Stimulated activated CD4-positive, alpha-beta T cell treated with anti-CD3 and anti-CD28 coated beads, Interleukin-1b, Interleukin-23, amount 100 ng/mL, for 1 hour (primary cell): ENCODE measurements at regions not wholly inside any gene's neighbourhood (a gene's known extent, or its start where the extent isn't known, plus 50 kb on each side); places are given as distances from the start of the nearest gene placed in this dataset.

Experiments
- DNase-seq, 2 donors: peaks; one replicate each; pipeline ENCODE4 v3.0.0-alpha.2; 2020; ENCODE audit warnings: low read depth in 2 of 2

DNA sequence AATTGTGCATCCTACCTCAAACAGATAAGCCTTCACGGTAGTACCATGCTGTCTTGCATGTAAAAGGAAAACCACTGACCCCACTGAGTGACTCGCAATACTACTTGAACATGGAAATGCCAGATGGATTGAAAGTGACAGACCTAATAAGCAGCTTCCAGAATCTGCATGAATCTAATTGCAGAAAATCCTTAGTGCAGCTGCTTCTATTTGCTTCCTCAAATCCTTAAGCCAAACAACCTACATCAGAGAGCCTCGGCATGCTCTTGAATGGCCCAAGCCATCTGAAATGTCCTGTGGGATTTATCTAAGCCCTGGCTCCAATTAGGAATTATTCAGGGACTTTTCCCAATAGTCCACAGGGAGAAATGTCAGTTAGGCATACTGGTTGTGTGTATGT, 509.5 kb upstream of the CELF2 start:
- DNase-seq: no peak

DNA sequence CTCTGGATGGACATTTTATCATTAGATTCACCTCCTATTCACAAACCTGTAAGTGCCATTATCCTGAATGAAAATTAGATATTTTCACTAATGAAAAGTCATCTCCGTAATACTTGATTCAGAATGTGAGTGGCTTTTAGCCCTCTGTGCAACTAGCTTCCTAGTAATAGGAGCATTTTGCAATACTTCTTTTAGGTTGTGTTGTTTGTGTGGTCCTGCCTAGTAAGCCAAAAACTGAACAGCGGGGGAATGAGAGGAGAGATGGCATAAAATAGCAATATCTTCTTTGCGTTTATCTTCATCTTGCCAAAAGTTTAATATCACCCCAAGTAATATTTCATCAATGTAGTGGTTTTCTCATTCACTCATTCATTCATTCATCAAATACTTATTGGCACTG, 507.5 kb upstream of the CELF2 start:
- no peak for DNase-seq

DNA sequence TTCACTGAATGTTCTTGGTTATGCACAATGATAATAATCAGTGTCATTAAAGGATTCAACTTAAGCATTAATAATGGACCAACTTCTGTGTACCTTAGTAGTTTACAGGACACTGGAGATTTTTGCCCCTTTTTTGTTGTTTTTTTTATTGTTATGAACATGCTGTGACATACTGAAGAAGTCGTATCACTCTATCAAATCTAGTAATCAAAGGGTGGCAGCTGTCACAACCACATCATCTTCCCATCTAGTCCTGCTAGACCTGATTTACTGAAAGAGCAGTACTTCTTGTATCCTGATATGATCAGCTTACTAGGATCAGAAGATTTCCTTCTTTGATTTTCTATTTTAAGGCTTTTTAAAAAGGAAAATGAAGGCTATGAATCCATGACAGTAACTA, 504.6 kb upstream of the CELF2 start:
- DNase-seq: no peak

DNA sequence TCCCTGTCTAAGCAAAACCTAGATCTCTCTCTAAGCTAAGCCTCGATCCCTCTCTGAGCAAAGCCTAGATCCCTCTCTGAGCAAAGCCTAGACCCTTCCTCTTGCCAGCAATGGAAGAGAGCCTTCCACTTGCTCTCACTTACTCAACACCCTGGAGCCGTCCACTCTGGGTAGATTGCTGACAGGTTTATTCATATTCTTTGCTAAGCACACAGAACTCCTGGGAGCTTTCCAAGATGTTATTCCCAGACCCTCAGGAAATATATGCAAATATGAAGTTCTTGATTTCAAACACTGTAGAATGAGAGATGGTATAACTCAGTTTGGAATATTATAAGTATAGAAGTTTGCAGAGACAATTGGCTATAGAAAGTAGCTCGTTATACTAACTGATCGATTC, 503.8 kb upstream of the CELF2 start:
- DNase-seq: no peak

DNA sequence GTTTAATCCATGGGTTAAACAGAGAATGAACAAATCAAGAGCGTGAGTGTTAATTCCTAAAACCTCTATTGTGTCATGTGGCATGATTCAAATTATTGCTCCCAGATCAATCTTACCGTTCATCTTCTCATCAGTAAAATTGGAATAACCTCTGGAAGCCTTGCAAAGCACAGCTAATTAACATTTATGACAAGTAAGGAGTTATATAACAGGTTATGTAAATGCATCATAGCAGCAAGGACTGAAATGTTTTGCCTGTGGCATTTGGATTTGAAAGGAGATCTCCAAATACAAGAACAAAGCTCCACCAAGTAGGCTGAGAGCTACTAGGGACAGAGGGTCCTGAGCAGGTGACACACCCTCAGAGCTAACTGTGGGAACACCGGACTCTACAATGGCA, 502.9 kb upstream of the CELF2 start:
- DNase-seq: no peak

DNA sequence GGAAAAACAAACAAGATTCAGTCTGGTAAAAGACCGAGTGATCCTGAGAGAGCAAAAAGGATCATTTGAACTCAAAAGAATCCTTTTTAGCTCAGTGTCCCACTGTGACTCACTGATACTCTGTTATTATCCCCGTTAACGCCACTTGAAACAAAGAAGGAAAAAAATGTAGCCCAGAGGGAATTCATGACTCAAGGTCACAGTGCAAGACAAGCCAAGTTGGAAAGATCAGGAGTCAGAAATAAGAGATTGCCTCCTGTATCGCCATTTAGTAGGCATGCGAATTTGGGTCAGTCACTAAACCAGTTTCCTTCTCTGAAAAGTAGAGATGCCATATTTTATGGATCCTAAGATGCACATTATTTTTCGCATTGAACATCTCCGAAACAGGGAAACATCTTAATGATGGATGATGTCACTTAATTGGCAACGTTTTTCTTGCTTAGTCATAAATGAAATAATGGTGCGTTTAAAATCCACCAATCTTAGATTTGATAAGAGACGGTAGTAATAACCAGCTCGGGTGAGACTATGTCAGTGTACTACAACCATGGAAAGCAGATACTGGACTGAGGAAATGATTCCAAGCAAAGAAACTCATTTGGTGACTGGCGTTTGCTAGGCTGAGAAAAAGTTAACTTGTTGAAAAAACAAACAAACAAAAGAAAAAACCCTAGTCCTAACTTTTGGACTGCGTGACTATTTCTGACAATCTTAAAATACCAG, 502.0 kb upstream of the CELF2 start:
- no peak for DNase-seq

DNA sequence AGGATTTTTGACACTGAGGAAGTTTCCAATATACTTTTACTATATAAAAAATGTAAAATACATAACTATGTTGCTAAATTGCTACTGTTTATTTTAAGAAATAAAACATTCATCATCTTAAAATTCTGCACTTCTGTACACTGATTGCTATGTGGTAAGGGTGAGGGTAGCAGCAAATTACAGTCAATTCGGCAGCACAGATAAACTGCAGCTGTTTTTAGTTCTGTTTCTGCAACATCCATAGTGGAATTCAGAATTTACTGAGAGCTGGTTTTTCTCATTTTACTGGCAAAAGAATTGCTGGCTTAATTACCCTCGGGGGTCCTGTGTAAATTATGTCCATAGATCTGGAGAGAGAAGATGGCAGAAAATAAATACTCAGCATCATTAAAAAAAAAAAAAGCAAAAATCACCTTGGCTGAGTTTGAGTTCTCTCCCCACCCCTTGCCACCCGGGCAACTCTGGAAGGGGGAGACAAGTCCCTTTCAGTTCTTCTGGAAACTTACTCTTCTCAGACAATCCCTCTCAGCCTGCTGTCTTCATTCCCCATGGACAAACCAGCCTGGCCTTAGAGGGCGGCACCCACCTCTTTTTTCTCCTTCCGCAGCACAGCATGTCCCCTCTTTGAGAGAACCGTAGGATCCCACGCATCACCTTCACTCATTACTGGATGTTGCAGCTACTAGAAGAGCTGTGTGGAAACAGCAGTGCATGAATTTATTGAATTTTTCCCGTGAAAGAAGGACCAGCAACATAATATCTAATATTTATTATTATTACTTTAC, 501.1 kb upstream of the CELF2 start:
- DNase-seq: no peak

DNA sequence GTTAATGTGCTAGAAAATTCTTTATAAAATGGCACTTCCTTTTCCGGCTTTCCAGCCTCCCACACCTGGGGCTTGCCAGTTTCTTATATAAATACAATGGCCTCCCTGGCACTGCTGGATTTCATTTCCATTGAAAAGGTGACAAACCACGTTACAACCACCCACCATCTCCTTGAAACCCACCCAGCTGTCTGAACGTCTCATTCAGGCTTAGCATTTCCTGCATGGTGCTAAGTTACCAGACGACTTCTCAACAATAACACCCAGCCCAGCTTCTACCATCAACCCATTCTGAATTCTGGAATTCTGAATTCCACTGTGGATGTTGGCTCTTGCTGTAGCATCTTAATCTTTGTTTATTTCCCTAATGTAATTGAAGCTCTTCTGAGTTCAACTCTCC, 499.8 kb upstream of the CELF2 start:
- no peak for DNase-seq

DNA sequence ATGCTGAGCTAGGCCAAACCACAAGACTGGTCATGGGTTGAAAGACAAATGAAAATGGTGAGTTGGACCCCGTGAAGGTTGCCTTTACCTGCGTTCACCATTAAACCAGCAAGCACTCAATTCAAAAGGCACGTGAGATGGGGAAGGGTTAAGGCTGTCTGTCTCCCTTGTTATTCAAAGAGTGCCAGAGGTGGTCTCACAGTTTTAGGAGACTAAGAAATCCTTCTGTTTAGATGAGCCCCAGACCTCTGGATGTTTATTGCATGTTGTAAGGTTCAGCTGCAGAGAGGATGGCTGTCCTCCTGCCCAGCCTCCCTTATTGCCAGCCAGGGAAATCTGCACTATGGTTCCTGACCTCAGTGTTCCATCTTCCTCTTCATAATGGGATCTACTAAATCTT, 498.0 kb upstream of the CELF2 start:
- no peak for DNase-seq

DNA sequence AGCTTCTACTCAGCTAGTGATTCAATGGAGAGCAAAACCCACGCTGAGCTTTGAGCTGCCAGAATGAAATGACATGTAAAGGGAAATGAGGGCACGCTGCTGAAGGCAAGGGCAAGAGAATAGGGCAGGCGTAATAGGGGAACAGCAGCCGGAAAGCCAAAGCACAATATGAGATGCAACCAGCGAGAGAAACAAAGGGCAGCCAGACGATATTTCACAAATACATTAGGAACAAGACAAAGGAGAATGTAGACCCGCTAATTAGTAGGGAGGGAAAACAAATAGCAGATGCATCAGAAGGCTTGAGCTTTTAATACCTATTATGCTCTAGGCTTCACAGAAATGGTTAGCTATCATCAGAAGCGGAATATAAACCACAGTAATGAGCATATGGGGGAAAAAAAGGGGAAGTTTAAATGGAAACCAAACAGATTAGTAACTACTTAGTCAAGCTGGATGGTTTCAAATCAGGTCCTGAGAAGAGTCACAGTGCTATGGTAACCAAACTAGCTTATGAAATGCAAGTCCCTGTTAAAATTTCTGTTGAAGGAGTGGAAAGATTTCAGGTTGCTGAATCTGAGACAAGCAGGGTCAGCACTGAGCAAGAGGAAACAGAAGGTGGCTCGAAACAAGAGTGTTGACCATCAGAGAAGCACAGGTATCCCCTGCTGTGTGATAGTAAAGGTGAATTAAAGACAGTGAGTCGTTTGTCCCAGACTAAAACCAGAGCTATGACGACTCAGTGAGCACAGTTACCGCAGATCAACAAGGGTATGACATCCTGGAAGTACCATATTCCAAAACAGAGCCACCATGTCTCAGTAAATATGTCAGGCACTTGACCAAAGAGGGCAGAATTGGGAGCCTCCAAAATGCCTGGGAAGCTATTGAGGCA, 496.9 kb upstream of the CELF2 start:
- DNase-seq: no peak

DNA sequence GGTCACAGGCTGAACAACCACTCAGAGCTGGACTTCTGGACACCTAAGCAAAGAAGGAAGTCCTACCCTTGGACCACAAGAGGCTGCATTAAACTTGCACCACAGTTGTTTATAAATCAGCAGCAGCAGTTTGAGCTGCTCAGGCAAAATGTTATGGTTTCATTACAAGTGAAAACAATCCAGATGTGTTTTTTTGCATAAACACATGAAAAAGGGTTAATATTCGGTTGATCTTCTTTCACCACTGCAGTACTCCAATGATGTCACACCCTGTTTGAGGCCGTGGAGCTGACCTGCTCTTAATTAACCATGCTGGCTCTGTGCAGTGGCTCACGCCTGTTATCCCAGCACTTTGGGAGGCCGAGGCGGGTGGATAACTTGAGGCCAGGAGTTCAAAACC, 490.8 kb upstream of the CELF2 start:
- DNase-seq: no peak

DNA sequence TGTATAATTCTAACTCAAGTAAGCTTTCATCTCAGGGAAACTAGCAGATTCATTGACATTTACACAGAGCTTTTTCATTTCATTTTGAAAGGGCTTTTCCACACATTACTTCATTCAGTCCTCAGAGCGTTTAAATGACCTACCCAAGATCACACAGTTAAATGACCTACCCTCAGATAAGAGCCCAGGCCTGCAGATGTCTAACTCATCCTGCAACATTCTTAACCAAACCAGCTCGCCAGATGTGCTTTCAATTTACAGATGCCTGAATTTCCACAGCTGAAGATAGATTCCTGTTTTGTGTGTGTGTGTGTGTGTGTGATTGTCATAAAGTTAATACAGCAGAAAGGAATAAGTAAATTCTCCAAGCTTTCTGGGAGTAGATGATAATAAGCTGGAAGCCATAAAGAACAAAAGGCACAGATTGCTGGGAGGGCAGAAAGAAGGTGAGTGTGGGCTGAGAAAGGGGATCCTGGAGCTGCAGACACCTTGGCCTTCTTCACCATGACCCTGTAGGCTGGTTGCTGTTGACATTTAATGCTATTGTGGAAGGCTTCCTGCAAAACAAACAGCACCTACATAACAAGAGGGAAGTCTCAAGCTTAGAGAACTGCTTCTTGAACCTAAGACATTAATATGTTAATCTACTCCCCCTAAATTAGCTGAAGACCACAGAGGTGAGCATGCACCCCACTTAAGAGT, 489.7 kb upstream of the CELF2 start:
- no peak for DNase-seq

DNA sequence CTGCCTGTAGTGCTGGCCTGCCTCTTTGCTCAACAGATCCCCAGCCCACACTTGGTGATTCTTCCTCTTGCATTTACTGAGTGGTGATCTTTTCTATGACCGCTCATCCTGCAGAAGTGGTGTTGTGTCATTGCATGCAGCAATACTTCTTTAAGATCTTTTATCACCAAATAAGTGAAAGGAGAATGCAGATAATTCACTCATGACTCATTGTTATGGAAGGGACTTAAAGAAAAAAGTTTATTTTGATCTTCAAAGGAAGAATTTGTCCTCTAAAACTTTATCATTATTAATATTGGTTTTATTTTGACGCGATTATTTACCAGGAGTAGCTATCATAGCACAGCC, 489.1 kb upstream of the CELF2 start:
- DNase-seq: no peak

DNA sequence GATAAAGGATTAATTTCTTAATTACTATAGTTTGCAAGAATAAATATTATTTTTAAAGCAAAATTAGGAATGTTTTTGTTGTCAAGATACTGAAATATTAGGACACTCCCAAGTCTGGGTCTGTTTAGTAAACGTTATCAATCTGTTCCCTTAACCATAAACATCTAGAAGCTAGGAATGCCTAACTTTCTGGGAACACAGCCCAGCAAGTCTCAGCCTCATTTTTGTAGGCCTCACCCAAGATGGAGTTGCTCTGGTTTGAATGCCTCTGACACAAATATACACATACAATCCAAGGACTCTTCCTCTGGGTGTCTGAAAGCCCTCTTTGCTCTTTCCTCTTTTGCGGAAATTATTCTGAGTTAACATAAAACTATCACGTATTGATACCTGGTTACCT, 487.4 kb upstream of the CELF2 start:
- no peak for DNase-seq

DNA sequence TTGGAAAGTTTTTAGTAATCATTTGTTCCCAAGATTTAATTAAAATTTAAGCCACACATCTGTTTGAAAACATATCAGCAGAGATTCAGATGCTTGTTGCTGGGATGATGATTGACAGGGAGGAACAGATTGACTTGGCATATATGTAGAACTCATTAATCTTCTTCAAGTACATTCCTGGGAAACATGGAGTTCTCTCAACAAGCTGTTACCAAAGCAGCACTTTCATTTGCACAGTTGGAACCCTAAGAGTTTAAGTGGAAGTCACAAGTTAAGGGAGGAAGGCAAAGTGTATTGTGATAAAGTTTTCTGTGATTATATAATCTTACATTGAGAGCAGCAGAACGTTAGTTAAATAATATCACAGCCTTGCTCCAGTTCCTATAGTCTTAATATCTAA, 485.4 kb upstream of the CELF2 start:
- DNase-seq: no peak

DNA sequence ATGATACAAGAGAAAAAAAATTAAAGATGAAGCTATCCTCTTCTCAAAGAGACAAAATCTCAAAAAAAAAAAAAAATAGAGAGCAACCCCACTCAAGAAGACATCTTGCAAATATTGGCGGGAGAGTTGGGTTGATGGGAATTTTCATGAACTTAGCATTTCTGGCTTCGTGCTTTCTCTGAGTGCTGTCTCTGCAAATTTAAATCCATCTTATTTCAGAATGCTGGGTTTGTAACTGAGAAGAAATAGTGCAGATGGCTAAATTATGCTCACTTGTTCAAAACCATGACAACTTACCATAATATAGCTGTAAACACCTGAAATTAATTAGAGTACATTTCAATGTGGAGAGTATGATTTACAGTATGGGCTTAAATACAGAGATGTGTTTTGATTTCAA, 484.8 kb upstream of the CELF2 start:
- DNase-seq: no peak

DNA sequence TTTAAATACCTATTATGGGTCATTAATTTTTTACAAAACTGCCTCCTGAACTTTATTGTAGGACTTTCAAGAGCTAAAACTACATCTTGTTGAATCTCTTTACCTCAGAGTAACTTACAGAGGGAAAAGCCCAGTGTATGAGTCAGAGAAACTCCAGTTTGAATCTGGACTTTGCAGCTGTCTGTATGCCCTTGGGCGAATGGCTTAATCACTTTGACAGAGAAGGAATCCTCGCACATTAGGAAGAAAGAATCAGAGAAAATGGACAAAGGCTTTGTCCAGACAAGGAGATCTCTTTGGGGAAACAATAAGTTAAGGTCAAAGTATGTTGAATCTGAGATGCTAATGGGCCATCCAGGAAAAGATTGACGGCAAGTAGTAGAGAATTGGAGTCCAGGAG, 484.2 kb upstream of the CELF2 start:
- no peak for DNase-seq

DNA sequence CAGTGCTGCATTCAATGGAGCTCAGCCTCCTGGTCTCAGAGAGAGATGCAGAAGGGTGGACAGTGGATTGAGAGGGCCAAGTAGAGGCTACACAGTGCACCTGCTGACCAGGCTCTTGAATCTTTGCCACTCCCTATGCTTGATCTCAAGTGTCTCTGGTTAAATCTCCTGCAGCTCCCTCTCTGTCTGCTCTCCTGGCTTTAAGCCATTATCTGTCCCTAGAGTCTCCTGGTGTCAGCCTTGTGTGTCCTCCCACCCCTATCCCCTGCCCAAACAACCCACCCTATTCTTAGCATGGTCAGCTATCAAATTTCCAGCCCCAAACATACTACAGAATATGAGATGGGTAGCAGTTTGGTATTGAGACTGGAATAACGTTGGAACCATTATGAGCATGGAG, 479.3 kb upstream of the CELF2 start:
- DNase-seq: no peak

DNA sequence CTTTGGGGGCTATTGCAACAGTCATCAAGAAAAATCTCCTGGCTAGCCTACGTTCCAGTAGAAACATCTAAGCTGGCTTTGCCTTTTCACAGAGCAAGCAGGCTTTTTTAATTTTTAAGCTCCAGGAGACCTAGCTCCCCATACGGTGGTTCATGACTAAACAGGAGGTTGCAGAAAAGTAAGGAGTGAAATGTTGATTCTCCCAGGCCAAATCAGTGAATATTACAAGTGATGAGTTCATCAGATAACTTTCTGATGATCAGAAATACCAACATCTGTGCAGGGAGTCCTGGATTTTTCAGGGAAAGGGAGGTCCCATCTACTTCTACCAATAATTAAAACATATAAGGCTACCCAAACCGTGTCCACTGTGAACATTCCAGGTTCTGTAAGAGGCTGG, 477.3 kb upstream of the CELF2 start:
- no peak for DNase-seq

DNA sequence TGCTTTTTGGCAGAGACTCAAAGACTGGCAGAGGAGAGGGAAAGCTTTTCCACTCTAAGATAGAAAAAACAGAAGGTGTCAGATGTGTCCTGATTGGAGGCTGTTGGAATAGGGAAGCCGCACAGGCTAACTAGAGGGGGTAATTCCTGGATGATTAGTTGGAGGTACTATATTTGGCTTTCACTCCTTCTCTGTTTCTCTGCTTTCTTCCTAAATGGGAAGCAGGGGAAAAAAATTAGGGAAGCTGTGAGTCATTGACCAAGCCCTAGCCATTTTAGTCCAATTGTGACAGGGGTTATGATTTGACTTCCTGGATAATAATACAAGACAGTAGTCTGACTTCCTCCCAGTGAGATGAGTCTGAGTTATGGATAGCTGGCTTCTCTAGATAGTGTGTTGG, 475.2 kb upstream of the CELF2 start:
- DNase-seq: no peak

DNA sequence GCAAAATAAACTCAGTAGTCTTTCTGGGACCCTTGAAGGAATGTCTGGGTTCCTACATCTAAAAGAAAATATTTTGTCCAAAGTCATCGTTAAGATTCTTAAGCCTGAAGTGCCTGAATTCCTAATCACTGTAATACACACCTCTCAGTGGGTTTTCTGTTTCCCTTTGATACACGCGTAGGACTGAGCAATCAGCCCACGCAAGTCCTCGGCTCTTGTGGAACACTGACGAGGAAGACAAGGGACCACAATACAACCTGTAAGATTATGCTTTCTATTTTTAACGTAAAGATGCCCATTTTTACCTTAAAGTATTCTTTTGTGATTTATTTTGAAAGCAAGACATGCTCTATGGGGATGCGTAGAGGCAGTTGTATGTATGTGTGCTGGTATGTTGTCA, 472.8 kb upstream of the CELF2 start:
- DNase-seq: no peak

DNA sequence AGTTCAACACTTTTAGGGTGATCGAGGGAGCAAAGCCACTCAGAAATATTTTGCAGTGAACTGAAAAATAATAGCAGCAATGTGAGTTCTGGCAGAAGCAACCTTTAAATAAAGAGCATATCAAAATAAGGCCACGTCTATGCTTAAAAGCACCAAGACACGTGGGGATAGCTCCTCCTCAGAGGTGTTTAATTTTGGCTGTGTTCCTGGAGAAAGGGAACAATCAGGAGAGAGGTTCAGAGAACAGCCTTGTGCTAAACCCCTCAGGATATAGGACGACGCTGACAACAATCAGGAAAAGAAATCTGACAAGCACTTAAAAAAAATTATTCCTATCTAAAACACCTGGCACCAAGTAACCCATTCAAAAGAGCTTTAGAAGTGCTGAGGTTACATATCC, 471.9 kb upstream of the CELF2 start:
- DNase-seq: no peak
